SK-N-SH (cell line): ENCODE measurements at regions not wholly inside any gene's neighbourhood (a gene's known extent, or its start where the extent isn't known, plus 50 kb on each side); places are given as distances from the start of the nearest gene placed in this dataset.
"Not testable (repeated sequence)": the region's sequence is repeated elsewhere in the genome, so short reads cannot be mapped to it uniquely, and the experiment has no call there.

Source experiments
- CTCF ChIA-PET: fragments of 300-600, 350-600 bp; formaldehyde crosslinking; extraction: SDS; loops from one replicate; lab custom pipeline; 2021; lab: Yijun Ruan, JAX
- POLR2A ChIA-PET: fragments of 350-600 bp; sonication (Branson Sonifier 250); formaldehyde crosslinking; extraction: SDS; loops from one replicate; lab custom pipeline; 2020; ENCODE audit warnings: antibody characterized with exemption, inconsistent platforms; lab: Yijun Ruan, JAX
- DNase-seq: peaks from one replicate; pipeline ENCODE4 v3.0.0; 2012
- H2AFZ ChIP-seq: fragments of 200-600 bp; sonication (generic); 2 replicates; pipeline ENCODE4 v1.8.1; 2016; ENCODE audit warnings: antibody characterized with exemption, mild to moderate bottlenecking, low read depth
- H3F3A ChIP-seq: fragments of 200-600 bp; sonication (generic); replicated peaks from 2 replicates; pipeline ENCODE3; 2016; ENCODE audit warnings: antibody characterized with exemption, mild to moderate bottlenecking; ENCODE audit not compliant: insufficient read depth
- H3K27ac ChIP-seq, 2 experiments: fragments of 200-500 bp in 1 of 2; fragments of 200-600 bp in 1 of 2; sonication (Bioruptor generic) in 1 of 2; sonication (generic), shearing (Covaris generic) in 1 of 2; 2 replicates each; pipeline versions ENCODE4 v1.5.1 to v1.6.1; 2014 to 2016; ENCODE audit warnings: low read depth in 2 of 2, inconsistent platforms in 1 of 2, low read length in 1 of 2, mild to moderate bottlenecking in 1 of 2, mixed read lengths in 1 of 2
- H3K27me3 ChIP-seq: fragments of 200-600 bp; sonication (generic), shearing (Covaris generic); 2 replicates; pipeline ENCODE4 v1.6.1; 2016; ENCODE audit warnings: mixed run types; ENCODE audit not compliant: insufficient read depth
- H3K36me3 ChIP-seq, 2 experiments: fragments of 200-500 bp in 1 of 2; fragments of 200-600 bp in 1 of 2; sonication (Bioruptor generic) in 1 of 2; sonication (generic) in 1 of 2; replicated peaks in 1 of 2; 2 replicates each; pipeline versions ENCODE3 to v1.5.1; 2014 to 2016; ENCODE audit warnings: low read length in 1 of 2, mild to moderate bottlenecking in 1 of 2; ENCODE audit not compliant: insufficient read depth in 2 of 2, control insufficient read depth in 1 of 2
- H3K4me1 ChIP-seq, 2 experiments: fragments of 200-500 bp in 1 of 2; fragments of 200-600 bp in 1 of 2; sonication (Bioruptor generic) in 1 of 2; sonication (generic), shearing (Covaris generic) in 1 of 2; 2 replicates each; pipeline versions ENCODE4 v1.5.1 to v1.6.1; 2014 to 2016; ENCODE audit warnings: low read depth in 1 of 2, low read length in 1 of 2, mixed run types in 1 of 2; ENCODE audit not compliant: insufficient read depth in 2 of 2, control insufficient read depth in 1 of 2
- H3K4me2 ChIP-seq: fragments of 200-600 bp; sonication (generic), shearing (Covaris generic); 2 replicates; pipeline ENCODE4 v1.6.1; 2017; ENCODE audit warnings: mixed run types
- H3K4me3 ChIP-seq, 2 experiments: fragments of 200-500 bp in 1 of 2; fragments of 200-600 bp in 1 of 2; sonication (Bioruptor generic) in 1 of 2; sonication (generic), shearing (Covaris generic) in 1 of 2; 2 replicates each; pipeline versions ENCODE4 v1.5.1 to v1.8.1; 2014 to 2016; ENCODE audit warnings: low read depth in 2 of 2, inconsistent platforms in 1 of 2, low read length in 1 of 2, mild to moderate bottlenecking in 1 of 2, mixed read lengths in 1 of 2, moderate library complexity in 1 of 2
- H3K79me2 ChIP-seq: fragments of 200-600 bp; sonication (generic); 2 replicates; pipeline ENCODE4 v1.8.1; 2017; ENCODE audit warnings: mild to moderate bottlenecking; ENCODE audit not compliant: insufficient read depth
- H3K9ac ChIP-seq: fragments of 200-600 bp; sonication (generic); 2 replicates; pipeline ENCODE4 v1.6.1; 2017; ENCODE audit warnings: mixed run types
- H3K9me2 ChIP-seq: fragments of 200-600 bp; sonication (generic); 2 replicates; pipeline ENCODE4 v1.6.1; 2017; ENCODE audit warnings: mixed run types
- H3K9me3 ChIP-seq: fragments of 200-600 bp; sonication (generic); 2 replicates; pipeline ENCODE4 v1.6.1; 2017; ENCODE audit warnings: mixed run types, mild to moderate bottlenecking, moderate library complexity
- H4K20me1 ChIP-seq: fragments of 200-600 bp; sonication (generic); 2 replicates; pipeline ENCODE4 v1.6.1; 2017; ENCODE audit warnings: mild to moderate bottlenecking, mixed run types; ENCODE audit not compliant: insufficient read depth
- GABPA ChIP-seq: IDR thresholded peaks from 2 replicates; pipeline ENCODE4 v1.4.0; 2012; ENCODE audit warnings: low read depth, mild to moderate bottlenecking
- JUND ChIP-seq: IDR thresholded peaks from 2 replicates; pipeline ENCODE4 v1.4.0; 2012
- NRF1 ChIP-seq: IDR thresholded peaks from 2 replicates; pipeline ENCODE4 v1.6.1; 2012; ENCODE audit warnings: low read depth, mild to moderate bottlenecking, low read length
- POLR2AphosphoS5 ChIP-seq: IDR thresholded peaks from 2 replicates; pipeline ENCODE4 v1.6.1; 2012; ENCODE audit warnings: low read depth, low read length
- RAD21 ChIP-seq: IDR thresholded peaks from 2 replicates; pipeline ENCODE4 v1.6.1; 2012; ENCODE audit warnings: mild to moderate bottlenecking, low read length
- RCOR1 ChIP-seq: fragments of 150-350 bp; IDR thresholded peaks from 2 replicates; pipeline ENCODE4 v1.6.1; 2017; ENCODE audit warnings: antibody characterized with exemption, low read length
- SMC3 ChIP-seq: IDR thresholded peaks from 2 replicates; pipeline ENCODE4 v1.6.1; 2012; ENCODE audit warnings: low read depth, low read length, improper control_type of control experiment
- TEAD4 ChIP-seq: IDR thresholded peaks from 2 replicates; pipeline ENCODE4 v1.4.0; 2012; ENCODE audit warnings: mild to moderate bottlenecking, borderline replicate concordance; ENCODE audit not compliant: insufficient read depth
- USF1 ChIP-seq: IDR thresholded peaks from 2 replicates; pipeline ENCODE4 v1.4.0; 2012; ENCODE audit warnings: low read depth, borderline replicate concordance
- whole genome bisulfite sequencing: methylation state at CpG from one replicate; pipeline ENCODE4 v1.1.6; 2017; ENCODE audit warnings: low lambda C conversion rate; 5-methylcytosine and 5-hydroxymethylcytosine counted together
- TF ChIP-seq, protein P1 (sequence below): fragments of 200-600 bp; sonication (generic); IDR thresholded peaks from 2 replicates; pipeline ENCODE4 v1.6.1; 2017; ENCODE audit warnings: antibody characterized with exemption, mild to moderate bottlenecking, moderate library complexity

DNA sequence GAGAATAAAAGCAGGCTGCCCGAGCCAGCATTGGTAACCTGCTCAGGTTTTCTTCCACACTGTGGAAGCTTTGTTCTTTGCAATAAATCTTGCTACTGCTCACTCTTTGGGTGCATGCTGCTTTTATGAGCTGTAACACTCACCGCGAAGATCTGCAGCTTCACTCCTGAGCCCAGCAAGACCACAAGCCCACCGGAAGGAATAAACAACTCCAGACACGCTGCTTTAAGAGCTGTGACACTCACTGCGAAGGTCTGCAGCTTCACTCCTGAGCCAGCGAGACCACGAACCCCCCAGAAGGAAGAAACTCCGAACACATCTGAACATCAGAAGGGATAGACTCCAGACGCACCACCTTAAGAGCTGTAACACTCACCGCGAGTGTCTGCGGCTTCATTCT, 60.4 kb upstream of the CAPRIN1 start:
- H3K79me2 ChIP-seq, POLR2A ChIA-PET, H3K4me3 ChIP-seq, H3F3A ChIP-seq, H3K4me2 ChIP-seq, H3K36me3 ChIP-seq, DNase-seq, H3K9me2 ChIP-seq, H3K9ac ChIP-seq, H3K4me1 ChIP-seq, H4K20me1 ChIP-seq, H3K9me3 ChIP-seq, H3K27me3 ChIP-seq, H2AFZ ChIP-seq, H3K27ac ChIP-seq: not testable (repeated sequence)
- WGBS = 69% methylated on average over 11 of the region's 13 CpGs
- CTCF ChIA-PET = interaction anchor here (1.4 to 1.7 kb wide), 2 partner anchors 128 to 162 kb away, joined by 3 to 5 read pairs; no protein-coding TSS in a partner anchor

- H4K20me1 ChIP-seq, H3K27ac ChIP-seq, H3K4me2 ChIP-seq, H2AFZ ChIP-seq, H3K36me3 ChIP-seq, H3F3A ChIP-seq, H3K27me3 ChIP-seq, POLR2A ChIA-PET, H3K9me2 ChIP-seq, H3K4me1 ChIP-seq, DNase-seq, H3K9me3 ChIP-seq, H3K9ac ChIP-seq, H3K4me3 ChIP-seq, H3K79me2 ChIP-seq: not testable (repeated sequence)
- WGBS = 60% methylated on average over 1 of the region's 32 CpGs
- CTCF ChIA-PET = interaction anchor here (3.9 kb wide), 1 partner anchor 155 kb away, joined by 43 read pairs; no protein-coding TSS in a partner anchor
Observed at GRCh38 chr11:33990131-33990530, 61.4 kb upstream of the CAPRIN1 start.

GRCh38 chr11:33989461-33989860, 62.1 kb upstream of the CAPRIN1 start:
- Histone ChIP-seq H3K27me3 (peaks cover 7% of the 10 kb centered on the region; the same call in 1 of the 2 replicates), H4K20me1 (no peaks in the 10 kb centered on the region), H3F3A (no peaks in the 10 kb centered on the region), H2AFZ (no peak overlapping the region), H3K9me2 (no peaks in the 10 kb centered on the region), H3K79me2 (no peaks in the 10 kb centered on the region), H3K4me1 (peaks cover 0 to 10% of the 10 kb centered on the region in 2 experiments; a peak in 1 of 4 replicates), H3K36me3 (no peaks in the 10 kb centered on the region), H3K27ac (no peak overlapping the region), H3K9ac (no peak overlapping the region), H3K4me3 (no peak overlapping the region), H3K9me3 (no peaks in the 10 kb centered on the region), H3K4me2 (no peak overlapping the region)
- no peak for DNase-seq
- ChIA-PET CTCF (interaction anchor here (1.0 to 3.9 kb wide), 4 partner anchors 132 to 157 kb away, joined by 3 to 45 read pairs (median 28); no protein-coding TSS in a partner anchor), POLR2A (no interaction called here)
- 65% methylated on average over 7 of the region's 7 CpGs for WGBS
- TF ChIP-seq POLR2AphosphoS5 (no peak), USF1 (no peak), JUND (no peak), TEAD4 (no peak), SMC3 (no peak), RAD21 (no peak), RCOR1 (no peak), GABPA (no peak), NRF1 (no peak)
- TF ChIP-seq, protein P1, sequence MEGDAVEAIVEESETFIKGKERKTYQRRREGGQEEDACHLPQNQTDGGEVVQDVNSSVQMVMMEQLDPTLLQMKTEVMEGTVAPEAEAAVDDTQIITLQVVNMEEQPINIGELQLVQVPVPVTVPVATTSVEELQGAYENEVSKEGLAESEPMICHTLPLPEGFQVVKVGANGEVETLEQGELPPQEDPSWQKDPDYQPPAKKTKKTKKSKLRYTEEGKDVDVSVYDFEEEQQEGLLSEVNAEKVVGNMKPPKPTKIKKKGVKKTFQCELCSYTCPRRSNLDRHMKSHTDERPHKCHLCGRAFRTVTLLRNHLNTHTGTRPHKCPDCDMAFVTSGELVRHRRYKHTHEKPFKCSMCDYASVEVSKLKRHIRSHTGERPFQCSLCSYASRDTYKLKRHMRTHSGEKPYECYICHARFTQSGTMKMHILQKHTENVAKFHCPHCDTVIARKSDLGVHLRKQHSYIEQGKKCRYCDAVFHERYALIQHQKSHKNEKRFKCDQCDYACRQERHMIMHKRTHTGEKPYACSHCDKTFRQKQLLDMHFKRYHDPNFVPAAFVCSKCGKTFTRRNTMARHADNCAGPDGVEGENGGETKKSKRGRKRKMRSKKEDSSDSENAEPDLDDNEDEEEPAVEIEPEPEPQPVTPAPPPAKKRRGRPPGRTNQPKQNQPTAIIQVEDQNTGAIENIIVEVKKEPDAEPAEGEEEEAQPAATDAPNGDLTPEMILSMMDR = no peak
